HCT116 (cell line): ENCODE measurements at regions not wholly inside any gene's neighbourhood (a gene's known extent, or its start where the extent isn't known, plus 50 kb on each side); places are given as distances from the start of the nearest gene placed in this dataset.

Experiments used
- ATAC-seq: fragments of 200-7000 bp; cut with Tn5 transposase; 2 replicates; pipeline ENCODE4 v1.9.1; 2020; ENCODE audit warnings: mild to moderate bottlenecking, moderate library complexity
- BruUV-seq: library from RNA; stranded (reverse); fragments of 400-500 nt; replicated peaks from 2 replicates; lab custom pipeline; 2021; lab: Mats Ljungman, UMichigan
- CTCF ChIA-PET: fragments of 300-600 bp; sonication (Branson Sonifier 250); formaldehyde crosslinking; loops from one replicate; lab custom pipeline; 2021; ENCODE audit warnings: antibody characterized with exemption; lab: Charles Lee
- POLR2A ChIA-PET: fragments of 300-600, 350-600 bp; sonication (Branson Sonifier 250); formaldehyde crosslinking; loops from one replicate; lab custom pipeline; 2021; ENCODE audit warnings: antibody characterized with exemption; lab: Charles Lee
- RAD21 ChIA-PET, 2 experiments: fragments of 300-600 bp; sonication (Branson Sonifier 250); formaldehyde crosslinking; loops; one replicate each; lab custom pipeline; 2023; ENCODE audit warnings: low total read pairs in 2 of 2; ENCODE audit not compliant: uncharacterized antibody in 2 of 2, unreplicated experiment in 2 of 2, low non-redundant PET in 1 of 2; lab: Charles Lee
- DNase-seq: peaks from one replicate; pipeline ENCODE4 v3.0.0-alpha.2; 2010; ENCODE audit warnings: low read depth, low spot score
- H2AFZ ChIP-seq: fragments of 200-600 bp; shearing (Covaris generic), sonication (generic); 2 replicates; pipeline ENCODE4 v1.6.1; 2017; ENCODE audit warnings: low read depth, mixed run types, mixed read lengths, antibody characterized with exemption, low read length; ENCODE audit not compliant: poor library complexity, severe bottlenecking
- H3K27ac ChIP-seq: 2 replicates; pipeline ENCODE4 v1.5.1; 2012; ENCODE audit warnings: low read depth, low read length
- H3K27me3 ChIP-seq: fragments of 200-600 bp; sonication (generic); 2 replicates; pipeline ENCODE4 v1.6.1; 2016; ENCODE audit warnings: mixed run types, low read length, mixed read lengths; ENCODE audit not compliant: insufficient read depth
- H3K36me3 ChIP-seq, 2 experiments: fragments of 200-500 bp in 1 of 2; fragments of 200-600 bp in 1 of 2; sonication (Bioruptor generic) in 1 of 2; sonication (generic) in 1 of 2; 2 replicates each; pipeline versions ENCODE4 v1.5.1 to v1.6.1; 2014 to 2016; ENCODE audit warnings: low read length in 2 of 2, inconsistent platforms in 1 of 2, mixed read lengths in 1 of 2, mixed run types in 1 of 2; ENCODE audit not compliant: insufficient read depth in 2 of 2, control insufficient read depth in 1 of 2
- H3K4me1 ChIP-seq, 2 experiments: fragments of 200-600 bp in 1 of 2; sonication (generic) in 1 of 2; 2 replicates each; pipeline versions ENCODE4 v1.5.1 to v1.6.1; 2012 to 2017; ENCODE audit warnings: low read length in 2 of 2, inconsistent platforms in 1 of 2, mild to moderate bottlenecking in 1 of 2, mixed read lengths in 1 of 2, mixed run types in 1 of 2, moderate library complexity in 1 of 2; ENCODE audit not compliant: insufficient read depth in 2 of 2, control insufficient read depth in 1 of 2
- H3K4me2 ChIP-seq: fragments of 200-600 bp; sonication (generic); 2 replicates; pipeline ENCODE4 v1.6.1; 2017; ENCODE audit warnings: mixed run types, low read length, mixed read lengths
- H3K4me3 ChIP-seq, 2 experiments: fragments of 200-600 bp in 1 of 2; sonication (generic) in 1 of 2; replicated peaks in 1 of 2; 2 replicates each; pipeline ENCODE4 v1.5.1; 2011 to 2016; ENCODE audit warnings: low read length in 2 of 2, control low read depth in 1 of 2, low read depth in 1 of 2, mild to moderate bottlenecking in 1 of 2, mixed read lengths in 1 of 2, mixed run types in 1 of 2
- H3K79me2 ChIP-seq: fragments of 200-600 bp; sonication (generic); 2 replicates; pipeline ENCODE4 v1.6.1; 2017; ENCODE audit warnings: mild to moderate bottlenecking, mixed run types, low read length, moderate library complexity, mixed read lengths; ENCODE audit not compliant: insufficient read depth
- H3K9ac ChIP-seq: fragments of 200-600 bp; sonication (generic); 2 replicates; pipeline ENCODE4 v1.6.1; 2016; ENCODE audit warnings: low read length, mixed read lengths
- H3K9me2 ChIP-seq: fragments of 200-600 bp; sonication (generic), shearing (Covaris generic); 2 replicates; pipeline ENCODE4 v1.6.1; 2017; ENCODE audit warnings: mixed run types, mild to moderate bottlenecking, moderate library complexity; ENCODE audit not compliant: insufficient read depth
- H3K9me3 ChIP-seq, 2 experiments: fragments of 200-500 bp in 1 of 2; fragments of 200-600 bp in 1 of 2; sonication (Bioruptor generic) in 1 of 2; sonication (generic) in 1 of 2; 2 replicates each; pipeline ENCODE4 v1.6.1; 2014 to 2017; ENCODE audit warnings: low read length in 2 of 2, mixed read lengths in 2 of 2, inconsistent platforms in 1 of 2, low read depth in 1 of 2, mild to moderate bottlenecking in 1 of 2, mixed run types in 1 of 2, moderate library complexity in 1 of 2; ENCODE audit not compliant: control insufficient read depth in 1 of 2, insufficient read depth in 1 of 2
- H4K20me1 ChIP-seq: fragments of 200-600 bp; sonication (generic), shearing (Covaris generic); 2 replicates; pipeline ENCODE4 v1.6.1; 2017; ENCODE audit warnings: mixed run types, mild to moderate bottlenecking, moderate library complexity; ENCODE audit not compliant: insufficient read depth
- CEBPB ChIP-seq: IDR thresholded peaks from 2 replicates; pipeline ENCODE4 v1.6.1; 2012; ENCODE audit warnings: low read depth
- EZH2phosphoT487 ChIP-seq: fragments of 200-600 bp; IDR thresholded peaks from 2 replicates; pipeline ENCODE4 v1.6.1; 2018; ENCODE audit warnings: antibody characterized with exemption, borderline replicate concordance
- JUND ChIP-seq: IDR thresholded peaks from 2 replicates; pipeline ENCODE4 v1.6.1; 2012
- MAX ChIP-seq: IDR thresholded peaks from 2 replicates; pipeline ENCODE4 v1.6.1; 2012
- POLR2A ChIP-seq: IDR thresholded peaks from 2 replicates; pipeline ENCODE4 v1.7.0; 2011; ENCODE audit warnings: borderline replicate concordance; ENCODE audit not compliant: insufficient read depth, insufficient read length; ENCODE audit errors: extremely low read depth
- POLR2AphosphoS5 ChIP-seq: IDR thresholded peaks from 2 replicates; pipeline ENCODE4 v1.6.1; 2011; ENCODE audit warnings: mild to moderate bottlenecking, low read depth, low read length, moderate library complexity
- REST ChIP-seq: IDR thresholded peaks from 2 replicates; pipeline ENCODE4 v1.6.1; 2012; ENCODE audit warnings: low read depth
- SP1 ChIP-seq: IDR thresholded peaks from 2 replicates; pipeline ENCODE4 v1.6.1; 2012; ENCODE audit warnings: low read depth
- SRF ChIP-seq: IDR thresholded peaks from 2 replicates; pipeline ENCODE4 v1.6.1; 2012; ENCODE audit warnings: low read depth
- ZNF274 ChIP-seq: fragments of 200-500 bp; sonication (Bioruptor generic); IDR thresholded peaks from 2 replicates; pipeline ENCODE4 v1.6.1; 2014; ENCODE audit warnings: mild to moderate bottlenecking, low read depth, low read length, inconsistent platforms
- intact Hi-C: fragments of 100-400 bp; cut with micrococcal nuclease; formaldehyde crosslinking; loops from 2 replicates; pipeline ENCODE4 v1.10.0; 2022

- ChIA-PET RAD21 (no interaction called here), CTCF (no interaction called here), POLR2A (no interaction called here)
- TF ChIP-seq EZH2phosphoT487 = no peak
- Histone ChIP-seq H4K20me1 (no peaks in the 10 kb centered on the region), H2AFZ (no peak overlapping the region), H3K4me1 (no peaks in the 10 kb centered on the region), H3K27ac (no peak overlapping the region), H3K4me2 (no peak overlapping the region), H3K9me2 (no peaks in the 10 kb centered on the region), H3K79me2 (no peaks in the 10 kb centered on the region), H3K4me3 (no peak overlapping the region), H3K9ac (no peak overlapping the region), H3K36me3 (no peaks in the 10 kb centered on the region), H3K9me3 (no peaks in the 10 kb centered on the region), H3K27me3 (peaks cover 47% of the 10 kb centered on the region; the same call in 1 of the 2 replicates)
- intact Hi-C loops = no loop called here
- no TSS peak for BruUV-seq
- ATAC-seq (no peak), DNase-seq (no peak)
Measured at GRCh38 chr15:73821181-73821580, 52.2 kb upstream of the TBC1D21 start.

GRCh38 chr15:73822998-73823397, 50.4 kb upstream of the TBC1D21 start:
- Histone ChIP-seq H3K27me3 (peaks cover 60% of the 10 kb centered on the region; the same call in 1 of the 2 replicates), H3K36me3 (no peaks in the 10 kb centered on the region), H3K79me2 (no peaks in the 10 kb centered on the region), H3K4me3 (no peak overlapping the region), H4K20me1 (no peaks in the 10 kb centered on the region), H3K9me2 (no peaks in the 10 kb centered on the region), H3K9me3 (no peaks in the 10 kb centered on the region), H3K4me2 (no peak overlapping the region), H3K4me1 (no peaks in the 10 kb centered on the region), H3K27ac (no peak overlapping the region), H2AFZ (no peak overlapping the region), H3K9ac (no peak overlapping the region)
- TF ChIP-seq ZNF274 = no peak
- no peak for TF ChIP-seq SRF
- no peak for TF ChIP-seq CEBPB
- TF ChIP-seq JUND = no peak
- TF ChIP-seq POLR2A = no peak
- TF ChIP-seq POLR2AphosphoS5 = no peak
- TF ChIP-seq MAX = no peak
- no peak for TF ChIP-seq SP1
- TF ChIP-seq REST = peak; percentile 91
- no peak for DNase-seq
- intact Hi-C loops = no loop called here
- ChIA-PET CTCF (no interaction called here), POLR2A (no interaction called here), RAD21 (no interaction called here)
- no TSS peak for BruUV-seq
- ATAC-seq = no peak
